NCI-H1436 treated with DMSO at 0.1 percent for 48 hours (cell line): ENCODE measurements at regions not wholly inside any gene's neighbourhood (a gene's known extent, or its start where the extent isn't known, plus 50 kb on each side); places are given as distances from the start of the nearest gene placed in this dataset.

Source experiments
- DNase-seq: peaks from one replicate; lab custom pipeline; 2025; lab: John Stamatoyannopoulos, UW

GRCh38 chr22:49506010-49506400 lies 321.7 kb downstream of the BRD1 start:
- no peak for DNase-seq

GRCh38 chr22:49505337-49506009 lies 322.2 kb downstream of the BRD1 start:
- DNase-seq, result no peak

GRCh38 chr22:49503896-49504521 lies 323.7 kb downstream of the BRD1 start:
- no peak for DNase-seq

- DNase-seq, result no peak
These were observed 324.4 kb downstream of the BRD1 start for GRCh38 chr22:49503321-49503720.

GRCh38 chr22:49502126-49502826 lies 325.4 kb downstream of the BRD1 start:
- DNase-seq, result no peak

GRCh38 chr22:49500942-49501395 lies 326.7 kb downstream of the BRD1 start:
- DNase-seq, result no peak

DNA sequence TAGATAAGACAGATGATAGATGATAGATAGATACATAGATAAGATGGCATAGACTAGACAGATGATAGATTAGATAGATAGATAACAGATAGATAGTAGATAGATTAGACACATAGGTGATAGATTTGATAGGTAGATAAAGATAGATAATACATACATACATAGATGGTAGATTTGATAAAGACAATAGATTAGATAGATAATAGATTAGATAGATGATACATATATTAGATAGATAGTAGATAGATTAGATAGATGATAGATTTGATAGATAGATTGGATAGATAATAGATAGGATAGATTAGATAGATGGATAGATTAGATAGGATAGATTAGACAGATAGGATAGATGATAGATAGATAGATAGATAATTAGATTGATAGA lies 327.6 kb downstream of the BRD1 start:
- DNase-seq, result no peak

DNA sequence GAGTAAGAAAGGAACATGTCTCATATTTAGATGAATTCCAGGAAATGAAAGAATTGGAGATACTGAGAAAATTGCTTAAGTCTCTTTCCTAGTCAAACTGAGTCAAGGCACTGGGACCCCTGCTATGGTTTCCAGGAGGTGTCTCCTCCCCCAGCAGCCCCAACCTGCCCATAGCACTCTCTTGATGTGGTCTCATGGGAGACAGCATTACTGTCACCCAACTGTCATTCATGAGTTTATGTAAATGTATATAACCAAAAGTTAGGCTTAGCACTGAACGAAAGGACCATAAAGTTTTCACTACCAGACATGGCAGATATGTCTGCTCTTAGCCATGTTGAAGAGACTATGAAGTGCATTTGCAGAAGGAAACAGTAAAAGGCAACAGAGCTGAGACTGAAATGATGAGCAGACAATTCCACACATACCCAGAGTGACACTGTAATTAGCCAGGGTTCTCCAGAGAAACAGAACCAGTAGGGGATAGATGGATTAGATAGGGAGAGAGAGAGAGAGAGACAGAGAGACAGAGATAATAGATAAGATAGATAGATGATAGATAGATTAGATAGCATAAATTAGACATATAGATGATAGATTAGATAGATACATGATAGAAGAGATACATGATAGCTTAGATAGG lies 328.1 kb downstream of the BRD1 start:
- no peak for DNase-seq

DNA sequence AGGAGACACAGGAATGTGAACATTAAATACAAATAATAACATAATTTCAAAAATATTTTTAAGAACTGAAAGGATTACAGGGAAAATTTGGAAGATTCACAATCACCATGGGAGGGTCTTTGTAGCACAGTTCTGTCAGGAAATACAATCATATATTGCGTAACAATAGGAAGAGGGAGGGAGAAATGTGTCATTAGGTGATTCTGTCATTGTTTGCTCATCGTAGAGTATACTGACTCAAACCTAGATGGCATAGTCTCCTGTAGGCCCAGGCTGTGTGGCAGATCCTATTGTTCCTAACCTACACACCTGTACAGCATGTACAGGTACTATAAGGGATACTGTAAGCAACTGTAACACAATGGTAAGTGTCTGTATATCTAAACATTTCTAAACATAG lies 330.4 kb downstream of the BRD1 start:
- no peak for DNase-seq

GRCh38 chr22:49494555-49494954 lies 333.1 kb downstream of the BRD1 start:
- no peak for DNase-seq

DNA sequence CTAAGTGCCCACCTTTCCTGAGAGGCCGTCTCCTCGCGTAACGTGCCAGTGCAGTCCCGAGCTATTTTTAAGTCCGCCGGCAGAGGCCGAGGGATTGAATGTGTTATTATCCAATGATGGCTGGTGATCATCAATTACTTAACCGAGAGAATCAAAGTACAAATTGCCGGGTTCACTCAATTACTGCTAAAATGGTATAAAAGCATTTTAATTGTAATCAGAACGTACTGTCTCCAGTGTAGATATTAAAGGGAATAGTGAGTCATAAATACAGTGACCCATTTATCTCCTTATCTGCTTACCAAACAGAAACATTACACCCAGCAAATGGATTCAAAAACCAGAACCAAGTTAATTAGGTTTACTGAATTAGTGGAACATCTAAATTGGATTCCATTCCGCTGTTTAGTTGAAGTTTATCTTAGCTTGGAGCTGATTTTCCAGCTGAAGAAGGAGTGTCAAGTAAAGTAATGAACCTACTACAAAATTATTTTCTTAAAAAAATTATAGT lies 334.9 kb downstream of the BRD1 start:
- DNase-seq, result no peak

DNA sequence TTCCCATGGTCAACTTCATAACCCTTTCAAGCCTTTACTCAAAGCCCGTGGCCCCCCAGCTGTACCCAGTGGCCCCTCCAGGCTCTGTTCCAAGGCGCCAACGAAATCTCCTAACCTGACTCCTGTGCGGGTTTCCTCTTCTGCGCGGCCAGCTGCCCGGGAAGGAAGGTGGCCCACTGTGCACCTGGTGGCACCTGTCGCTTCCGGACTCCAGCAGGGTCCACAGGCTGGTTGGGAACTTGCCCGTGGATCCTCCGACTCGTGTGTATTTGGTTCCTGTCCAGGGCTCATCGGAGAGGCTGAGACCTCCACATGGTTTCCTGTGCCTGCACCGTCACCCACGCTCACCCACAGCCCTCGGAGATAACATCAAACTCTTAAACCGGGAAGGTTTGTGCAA lies 335.4 kb downstream of the BRD1 start:
- DNase-seq, result no peak

DNA sequence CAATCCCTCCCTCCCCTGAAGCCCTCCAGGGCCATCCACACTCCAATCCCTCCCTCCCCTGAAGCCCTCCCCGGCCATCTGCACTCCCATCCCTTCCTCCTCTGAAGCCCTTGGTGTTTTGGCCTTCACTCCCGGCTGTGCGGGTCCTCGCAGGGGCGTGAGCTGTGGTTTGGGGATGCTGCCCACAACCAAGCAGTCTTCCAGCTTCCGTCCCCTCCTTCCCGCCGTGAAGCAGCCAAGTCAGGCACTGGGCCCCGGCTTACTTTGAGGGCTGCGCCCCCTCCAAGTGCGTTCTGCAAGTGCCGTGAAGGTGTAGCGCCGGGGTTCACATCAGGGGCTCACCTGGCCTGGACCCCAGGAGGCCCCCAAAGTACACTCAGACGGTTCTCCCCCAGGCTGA lies 335.9 kb downstream of the BRD1 start:
- DNase-seq, result no peak

GRCh38 chr22:49491221-49491635 lies 336.4 kb downstream of the BRD1 start:
- DNase-seq, result no peak

DNA sequence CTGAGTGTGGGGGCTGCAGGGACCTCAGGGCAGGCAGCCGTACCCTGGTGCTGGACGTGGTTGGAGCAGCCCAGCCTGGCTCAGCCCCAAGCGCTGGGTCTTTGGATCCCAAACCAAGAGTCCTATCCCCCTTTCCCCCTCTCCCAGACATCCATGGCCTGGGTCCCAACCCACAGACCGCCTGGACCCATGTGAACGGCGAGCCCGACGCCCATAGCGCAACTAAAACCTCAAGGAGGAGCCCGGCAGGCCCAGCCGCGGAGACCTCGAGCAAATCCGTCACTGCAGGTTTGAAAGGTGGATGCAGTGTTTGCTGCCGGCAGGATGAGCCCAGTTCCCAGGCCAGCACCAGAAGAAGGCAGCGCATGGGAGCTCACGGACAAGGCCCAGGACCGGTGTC lies 337.0 kb downstream of the BRD1 start:
- no peak for DNase-seq

GRCh38 chr22:49489821-49490220 lies 337.9 kb downstream of the BRD1 start:
- DNase-seq, result no peak

DNA sequence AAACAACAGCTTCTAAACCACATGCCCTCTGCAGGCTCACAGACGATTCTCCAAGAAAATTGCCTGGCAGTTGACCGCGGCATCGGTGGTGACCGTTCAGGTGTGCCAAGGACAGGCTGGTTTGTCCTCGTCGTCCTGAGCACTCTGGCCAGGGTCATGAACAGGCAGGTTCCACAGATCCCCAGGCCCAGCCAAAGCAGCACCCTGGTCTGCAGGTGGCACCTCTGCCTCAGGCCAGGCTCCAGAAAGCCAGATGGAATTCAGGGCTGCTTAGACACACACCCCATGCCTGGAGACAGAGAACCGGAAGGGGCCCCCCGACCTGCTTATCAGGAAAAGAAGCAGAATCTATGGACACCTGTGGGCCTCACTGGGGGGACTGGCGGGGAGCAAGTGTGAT lies 338.7 kb downstream of the BRD1 start:
- DNase-seq, result no peak

- DNase-seq, result no peak
These were observed 339.7 kb downstream of the BRD1 start for GRCh38 chr22:49487950-49488349.

DNA sequence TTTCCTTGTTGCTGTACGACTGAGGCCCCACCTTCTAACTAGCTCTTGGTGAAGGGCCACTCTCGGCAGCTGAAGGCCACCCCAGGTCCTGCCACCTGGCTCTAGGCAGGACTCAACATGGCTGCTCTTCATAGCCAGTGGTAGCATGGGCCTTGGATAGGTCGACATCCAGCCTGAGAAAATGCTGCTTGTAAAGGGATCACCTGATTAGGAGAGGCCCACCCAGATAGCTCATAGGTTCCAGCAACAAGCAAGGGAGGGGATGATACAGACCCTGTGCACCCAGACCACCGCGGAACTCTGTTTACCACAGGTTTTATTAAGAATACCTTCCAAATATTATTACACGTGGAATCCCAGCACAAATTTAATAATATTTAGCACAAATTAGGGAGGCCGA lies 341.4 kb downstream of the BRD1 start:
- DNase-seq, result no peak

DNA sequence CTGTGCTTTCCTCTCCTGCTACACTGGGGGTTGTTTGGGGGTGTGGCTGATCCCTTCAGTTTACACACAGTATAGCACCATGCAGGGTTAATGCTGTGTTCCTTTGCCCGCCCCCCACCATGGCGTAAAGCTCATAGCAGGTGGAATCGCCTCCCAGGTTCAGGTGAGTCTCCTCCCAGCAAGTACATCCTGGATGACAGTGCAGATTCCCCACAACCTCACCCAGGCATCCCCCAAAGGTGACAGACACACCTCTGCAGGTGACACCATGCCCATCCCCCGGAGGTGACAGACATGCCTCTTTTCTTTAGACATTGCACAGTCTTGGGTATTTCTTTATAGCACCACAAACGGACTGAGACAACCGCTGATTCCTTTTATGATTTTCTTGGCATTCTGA lies 343.7 kb downstream of the BRD1 start:
- no peak for DNase-seq

- DNase-seq, result no peak
These were observed 344.3 kb downstream of the BRD1 start for GRCh38 chr22:49483281-49483870.

DNA sequence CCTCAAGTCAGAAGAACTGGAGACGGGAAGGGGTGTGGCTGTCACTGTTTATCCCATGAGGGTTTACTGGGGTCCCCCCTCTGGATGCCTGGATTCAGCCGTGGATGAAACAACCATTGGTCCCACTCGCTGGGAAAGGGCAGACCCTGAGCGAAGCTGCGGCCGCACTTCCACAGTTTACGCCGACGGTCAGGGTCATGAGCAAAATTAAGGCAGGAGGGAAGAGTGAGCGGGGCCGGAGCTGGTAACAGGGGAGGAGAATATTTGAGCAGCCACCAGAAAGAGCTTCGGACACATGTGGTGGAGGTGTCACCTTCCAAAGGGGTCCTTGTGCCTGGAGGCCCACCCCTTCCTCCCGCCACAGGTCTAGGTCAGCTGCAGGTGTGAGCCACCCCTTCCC lies 344.9 kb downstream of the BRD1 start:
- DNase-seq, result no peak
